ENCODE measurements at regions not wholly inside any gene's neighbourhood (a gene's known extent, or its start where the extent isn't known, plus 50 kb on each side); places are given as distances from the start of the nearest gene placed in this dataset.

DNA sequence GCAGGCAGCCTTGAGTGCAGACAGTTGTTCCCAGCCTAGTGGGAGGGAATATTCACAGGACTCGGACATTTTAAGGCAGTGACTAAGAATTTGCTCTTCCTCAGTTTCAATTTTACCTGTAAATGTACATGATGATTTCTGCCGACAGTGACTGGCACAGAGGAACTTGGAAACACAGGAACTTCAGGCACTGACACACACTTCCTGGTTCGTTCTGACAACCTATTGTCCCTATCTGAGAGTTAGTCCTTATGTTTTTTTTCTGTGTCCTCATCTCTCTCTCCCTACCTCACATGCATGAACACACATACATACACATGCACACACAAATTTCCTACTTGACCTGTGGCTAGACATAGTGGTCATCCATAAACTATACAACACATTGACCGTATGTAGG is 89.4 kb upstream of the CD180 start:
- TF ChIP-seq ZFP3 (CRISPR knock-in tag; IDR thresholded peaks at IDR 0.05) = no peak
- no peak for TF ChIP-seq PPARA (CRISPR knock-in tag; IDR thresholded peaks at IDR 0.05; ENCODE audit: borderline replicate concordance)

Data from SK-N-SH treated with all-trans-retinoic acid at 6 μM for 48 hours (cell line).